Loucy (cell line): ENCODE measurements at regions not wholly inside any gene's neighbourhood (a gene's known extent, or its start where the extent isn't known, plus 50 kb on each side); places are given as distances from the start of the nearest gene placed in this dataset.
"Not testable (repeated sequence)": the region's sequence is repeated elsewhere in the genome, so short reads cannot be mapped to it uniquely, and the experiment has no call there.

ENCODE experiments used
- H2AFZ ChIP-seq: fragments of 200-600 bp; sonication (generic); 2 replicates; pipeline ENCODE4 v1.6.0; 2016; ENCODE audit warnings: antibody characterized with exemption, mild to moderate bottlenecking, low read length, moderate library complexity
- H3F3A ChIP-seq: fragments of 200-600 bp; 2 replicates; pipeline ENCODE4 v1.6.0; 2016; ENCODE audit warnings: antibody characterized with exemption, low read depth, mild to moderate bottlenecking
- H3K27me3 ChIP-seq: fragments of 200-600 bp; sonication (generic); 2 replicates; pipeline ENCODE4 v1.6.1; 2014; ENCODE audit warnings: low read length, mild to moderate bottlenecking; ENCODE audit not compliant: insufficient read depth, poor library complexity, severe bottlenecking
- H3K36me3 ChIP-seq: fragments of 200-600 bp; sonication (generic); 2 replicates; pipeline ENCODE4 v1.6.1; 2016; ENCODE audit warnings: low read length; ENCODE audit not compliant: insufficient read depth
- H3K4me1 ChIP-seq: fragments of 200-600 bp; sonication (generic); 2 replicates; pipeline ENCODE4 v1.5.1; 2014; ENCODE audit warnings: low read length, mild to moderate bottlenecking; ENCODE audit not compliant: insufficient read depth, poor library complexity, severe bottlenecking
- H3K4me2 ChIP-seq: fragments of 200-600 bp; sonication (generic); 2 replicates; pipeline ENCODE4 v1.6.0; 2014; ENCODE audit warnings: antibody characterized with exemption, low read length, low read depth, mild to moderate bottlenecking; ENCODE audit not compliant: poor library complexity, severe bottlenecking
- H3K4me3 ChIP-seq: fragments of 200-600 bp; sonication (generic); 2 replicates; pipeline ENCODE4 v1.5.1; 2014; ENCODE audit warnings: low read length, mild to moderate bottlenecking, mixed read lengths; ENCODE audit not compliant: poor library complexity, severe bottlenecking
- H3K79me2 ChIP-seq: fragments of 200-600 bp; sonication (generic); 2 replicates; pipeline ENCODE4 v1.6.1; 2014; ENCODE audit warnings: low read length; ENCODE audit not compliant: insufficient read depth
- H3K9ac ChIP-seq: fragments of 200-600 bp; sonication (generic); 2 replicates; pipeline ENCODE4 v1.6.0; 2014; ENCODE audit warnings: mild to moderate bottlenecking, low read depth, low read length, moderate library complexity; ENCODE audit not compliant: poor library complexity, severe bottlenecking
- H3K9me2 ChIP-seq: fragments of 200-600 bp; sonication (generic); replicated peaks from 2 replicates; pipeline ENCODE4 v1.6.1; 2016; ENCODE audit warnings: low read depth, low read length, mixed read lengths
- H3K9me3 ChIP-seq: fragments of 200-600 bp; sonication (generic); 2 replicates; pipeline ENCODE4 v1.6.1; 2014; ENCODE audit warnings: mild to moderate bottlenecking, antibody characterized with exemption, low read length, low read depth; ENCODE audit not compliant: insufficient read depth
- H4K20me1 ChIP-seq: fragments of 200-600 bp; sonication (generic); 2 replicates; pipeline ENCODE4 v1.6.0; 2014; ENCODE audit warnings: antibody characterized with exemption, low read length, mild to moderate bottlenecking; ENCODE audit not compliant: insufficient read depth, poor library complexity, severe bottlenecking
- CTCF ChIP-seq: fragments of 200-600 bp; sonication (generic); conservative IDR thresholded peaks from 2 replicates; pipeline ENCODE4 v1.5.1; 2014; ENCODE audit warnings: mild to moderate bottlenecking, antibody characterized with exemption, low read length
- EZH2phosphoT487 ChIP-seq: fragments of 200-600 bp; IDR thresholded peaks from 2 replicates; pipeline ENCODE4 v1.6.1; 2018; ENCODE audit warnings: antibody characterized with exemption, mild to moderate bottlenecking, moderate library complexity, borderline replicate concordance

- H3K4me2 ChIP-seq, H3K4me1 ChIP-seq, H2AFZ ChIP-seq, H3K9me3 ChIP-seq, H3K79me2 ChIP-seq, H3K9me2 ChIP-seq, H4K20me1 ChIP-seq, H3K4me3 ChIP-seq, H3K9ac ChIP-seq, H3F3A ChIP-seq, H3K36me3 ChIP-seq, H3K27me3 ChIP-seq: not testable (repeated sequence)
These were observed 853.6 kb downstream of the PRIM2 start for GRCh38 chr6:58171025-58171424.

- not testable (repeated sequence) for H3K36me3 ChIP-seq
These were observed 864.2 kb downstream of the PRIM2 start for GRCh38 chr6:58181557-58182065.

GRCh38 chr6:58185300-58185699 is 867.9 kb downstream of the PRIM2 start:
- H2AFZ ChIP-seq, H3K36me3 ChIP-seq, H3K27me3 ChIP-seq, H3K4me3 ChIP-seq, H3K9me3 ChIP-seq, H3K79me2 ChIP-seq, H3K4me1 ChIP-seq, H3F3A ChIP-seq, H4K20me1 ChIP-seq, H3K4me2 ChIP-seq, H3K9me2 ChIP-seq, H3K9ac ChIP-seq: not testable (repeated sequence)

More at GRCh38 chr6:58181557-58182065, 864.2 kb downstream of the PRIM2 start:
- H3K4me1 ChIP-seq, H3K9ac ChIP-seq, H3K4me3 ChIP-seq, H3K4me2 ChIP-seq, H4K20me1 ChIP-seq, H3K9me3 ChIP-seq, H3K9me2 ChIP-seq, H3K79me2 ChIP-seq, H3F3A ChIP-seq, H2AFZ ChIP-seq, H3K27me3 ChIP-seq: not testable (repeated sequence)
- peak; percentile 16; the same call in 1 of the 2 replicates for TF ChIP-seq CTCF

GRCh38 chr6:58193209-58193608 is 875.8 kb downstream of the PRIM2 start:
- not testable (repeated sequence) for H2AFZ ChIP-seq, H3K4me2 ChIP-seq, H3K36me3 ChIP-seq, H3K79me2 ChIP-seq, H3K9me3 ChIP-seq, H3K27me3 ChIP-seq, H3K9ac ChIP-seq, H3K9me2 ChIP-seq, H3K4me3 ChIP-seq, H4K20me1 ChIP-seq, H3K4me1 ChIP-seq, H3F3A ChIP-seq

- no peaks in the 10 kb centered on the region for H3K79me2 ChIP-seq
- no peaks in the 10 kb centered on the region for H3F3A ChIP-seq
- no peaks in the 10 kb centered on the region for H3K4me1 ChIP-seq
- no peak overlapping the region for H3K4me2 ChIP-seq
- no peak overlapping the region for H3K9ac ChIP-seq
- TF ChIP-seq EZH2phosphoT487 (no peak), CTCF (no peak)
- H3K27me3 ChIP-seq: no peaks in the 10 kb centered on the region
- no peaks in the 10 kb centered on the region for H4K20me1 ChIP-seq
- no peaks in the 10 kb centered on the region for H3K9me3 ChIP-seq
- H3K9me2 ChIP-seq: no peaks in the 10 kb centered on the region
- no peaks in the 10 kb centered on the region for H3K36me3 ChIP-seq
- H3K4me3 ChIP-seq: no peak overlapping the region
- H2AFZ ChIP-seq: no peak overlapping the region
These were observed 880.9 kb downstream of the PRIM2 start for GRCh38 chr6:58198301-58198700.

- H4K20me1 ChIP-seq, H3K4me1 ChIP-seq, H3K9me3 ChIP-seq, H3K4me2 ChIP-seq, H3K4me3 ChIP-seq, H3K9ac ChIP-seq, H3K79me2 ChIP-seq, H3K36me3 ChIP-seq, H2AFZ ChIP-seq, H3K27me3 ChIP-seq, H3K9me2 ChIP-seq, H3F3A ChIP-seq: not testable (repeated sequence)
These were observed 919.7 kb downstream of the PRIM2 start for GRCh38 chr6:58237124-58237523.
